ENCODE measurements at regions not wholly inside any gene's neighbourhood (a gene's known extent, or its start where the extent isn't known, plus 50 kb on each side); places are given as distances from the start of the nearest gene placed in this dataset.

GRCh38 chr10:105879401-105879800, 1238.3 kb downstream of the SORCS3 start:
- Histone ChIP-seq H3K9me3 (ENCODE audit: insufficient read depth, low read depth, low read length) (no peaks in the 10 kb centered on the region), H3K9ac (ENCODE audit: low read depth, low read length) (no peak overlapping the region), H3K4me1 (ENCODE audit: insufficient read depth, low read length) (no peaks in the 10 kb centered on the region), H3K27me3 (ENCODE audit: insufficient read depth, low read length) (no peaks in the 10 kb centered on the region), H3K27ac (ENCODE audit: low read depth, low read length) (no peak overlapping the region), H3K4me3 (ENCODE audit: low read length) (no peak overlapping the region), H3K36me3 (ENCODE audit: insufficient read depth, low read length) (no peaks in the 10 kb centered on the region)
- WGBS, result 100% methylated on average over 1 of the region's 1 CpG

DNA sequence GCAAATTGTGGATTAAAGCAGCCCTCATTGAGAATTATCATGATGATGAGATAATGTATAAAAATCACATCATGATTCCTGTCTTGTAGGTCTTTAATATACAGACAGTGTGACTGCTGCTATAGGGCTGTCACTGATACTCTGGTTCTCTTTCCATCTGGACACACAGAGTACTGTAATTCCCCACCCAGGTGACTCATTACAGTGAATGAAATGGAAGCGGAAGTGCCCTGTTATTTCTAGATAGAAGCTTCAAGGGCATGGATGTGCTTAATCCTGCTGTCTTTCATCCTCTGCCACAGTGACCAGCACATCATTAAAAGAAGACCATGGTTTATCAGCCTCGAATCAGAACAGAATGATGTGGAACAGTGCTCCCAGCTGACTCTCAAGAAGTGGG, 1234.0 kb downstream of the SORCS3 start:
- Histone ChIP-seq H3K9ac (ENCODE audit: low read depth, low read length) (no peak overlapping the region), H3K36me3 (ENCODE audit: insufficient read depth, low read length) (no peaks in the 10 kb centered on the region), H3K27ac (ENCODE audit: low read depth, low read length) (no peak overlapping the region), H3K9me3 (ENCODE audit: insufficient read depth, low read depth, low read length) (peaks cover 17% of the 10 kb centered on the region), H3K4me1 (ENCODE audit: insufficient read depth, low read length) (0 out of 2 replicates have a peak, but pooled peaks cover 7% of the 10 kb centered on the region), H3K27me3 (ENCODE audit: insufficient read depth, low read length) (no peaks in the 10 kb centered on the region), H3K4me3 (ENCODE audit: low read length) (no peak overlapping the region)
- 100% methylated on average over 2 of the region's 2 CpGs for WGBS

GRCh38 chr10:105872665-105873064, 1231.6 kb downstream of the SORCS3 start:
- Histone ChIP-seq H3K9ac (ENCODE audit: low read depth, low read length) (no peak overlapping the region), H3K4me1 (ENCODE audit: insufficient read depth, low read length) (0 out of 2 replicates have a peak, but pooled peaks cover 7% of the 10 kb centered on the region), H3K27ac (ENCODE audit: low read depth, low read length) (no peak overlapping the region), H3K36me3 (ENCODE audit: insufficient read depth, low read length) (no peaks in the 10 kb centered on the region), H3K9me3 (ENCODE audit: insufficient read depth, low read depth, low read length) (peaks cover 17% of the 10 kb centered on the region), H3K27me3 (ENCODE audit: insufficient read depth, low read length) (no peaks in the 10 kb centered on the region), H3K4me3 (ENCODE audit: low read length) (no peak overlapping the region)
- WGBS, result 80% methylated on average over 4 of the region's 4 CpGs

- no CpG with 5 or more reads among the region's 1 CpG for WGBS
- Histone ChIP-seq H3K4me3 (ENCODE audit: low read length) (no peak overlapping the region), H3K36me3 (ENCODE audit: insufficient read depth, low read length) (no peaks in the 10 kb centered on the region), H3K27me3 (ENCODE audit: insufficient read depth, low read length) (no peaks in the 10 kb centered on the region), H3K9me3 (ENCODE audit: insufficient read depth, low read depth, low read length) (peaks cover 17% of the 10 kb centered on the region), H3K4me1 (ENCODE audit: insufficient read depth, low read length) (0 out of 2 replicates have a peak, but pooled peaks cover 7% of the 10 kb centered on the region), H3K9ac (ENCODE audit: low read depth, low read length) (no peak overlapping the region), H3K27ac (ENCODE audit: low read depth, low read length) (no peak overlapping the region)
Measured at GRCh38 chr10:105868935-105869334, 1227.8 kb downstream of the SORCS3 start.

DNA sequence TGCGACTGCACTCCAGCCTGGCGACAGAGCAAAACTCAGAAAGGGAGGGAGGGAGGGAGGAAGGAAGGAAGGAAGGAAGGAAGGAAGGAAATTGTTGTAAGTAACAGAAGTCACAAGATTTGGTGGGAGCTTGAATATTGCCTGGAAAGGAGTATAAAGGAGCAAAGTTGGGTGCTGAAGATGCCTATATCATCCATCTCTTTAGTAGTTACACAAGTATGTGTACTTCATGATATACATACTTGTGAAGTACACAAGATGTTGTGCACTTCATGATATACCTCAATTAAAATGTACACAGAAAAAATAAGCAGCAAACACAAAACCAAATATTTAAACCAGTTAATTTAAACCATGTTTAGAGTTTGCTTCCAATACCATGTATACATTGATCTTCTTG, 1223.8 kb downstream of the SORCS3 start:
- Histone ChIP-seq H3K9ac (ENCODE audit: low read depth, low read length) (no peak overlapping the region), H3K27ac (ENCODE audit: low read depth, low read length) (no peak overlapping the region), H3K9me3 (ENCODE audit: insufficient read depth, low read depth, low read length) (no peaks in the 10 kb centered on the region), H3K4me1 (ENCODE audit: insufficient read depth, low read length) (no peaks in the 10 kb centered on the region), H3K36me3 (ENCODE audit: insufficient read depth, low read length) (no peaks in the 10 kb centered on the region), H3K4me3 (ENCODE audit: low read length) (no peak overlapping the region), H3K27me3 (ENCODE audit: insufficient read depth, low read length) (no peaks in the 10 kb centered on the region)
- WGBS, result 89% methylated on average over 2 of the region's 2 CpGs

GRCh38 chr10:105857268-105858264, 1216.5 kb downstream of the SORCS3 start:
- no peak overlapping the region for H3K9ac ChIP-seq (ENCODE audit: low read depth, low read length)
- WGBS, result 95% methylated on average over 4 of the region's 4 CpGs
- no peak overlapping the region for H3K27ac ChIP-seq (ENCODE audit: low read depth, low read length)
- H3K36me3 ChIP-seq (ENCODE audit: insufficient read depth, low read length), result no peaks in the 10 kb centered on the region
- no peaks in the 10 kb centered on the region for H3K27me3 ChIP-seq (ENCODE audit: insufficient read depth, low read length)
- no peaks in the 10 kb centered on the region for H3K9me3 ChIP-seq (ENCODE audit: insufficient read depth, low read depth, low read length)
- no peak overlapping the region for H3K4me3 ChIP-seq (ENCODE audit: low read length)
- no peaks in the 10 kb centered on the region for H3K4me1 ChIP-seq (ENCODE audit: insufficient read depth, low read length)

DNA sequence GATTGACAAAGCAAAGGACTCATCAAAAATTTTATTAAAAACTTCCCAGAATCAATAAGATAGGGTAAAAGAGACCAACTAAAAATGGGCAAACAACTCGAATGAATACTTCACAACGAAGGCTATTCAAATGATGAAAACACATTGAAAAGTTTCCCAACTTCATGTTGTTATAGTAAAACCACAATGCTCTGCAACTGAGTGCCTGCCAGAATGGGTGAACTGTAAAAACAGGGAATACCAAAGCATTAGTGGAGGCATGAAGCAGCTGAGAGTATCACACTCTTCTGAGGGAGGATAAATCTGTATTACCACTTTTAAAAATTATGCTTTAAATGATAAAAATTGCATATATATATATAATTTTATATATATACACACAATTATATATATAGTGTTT, 1214.7 kb downstream of the SORCS3 start:
- Histone ChIP-seq H3K27ac (ENCODE audit: low read depth, low read length) (no peak overlapping the region), H3K9ac (ENCODE audit: low read depth, low read length) (no peak overlapping the region), H3K9me3 (ENCODE audit: insufficient read depth, low read depth, low read length) (no peaks in the 10 kb centered on the region), H3K4me3 (ENCODE audit: low read length) (no peak overlapping the region), H3K36me3 (ENCODE audit: insufficient read depth, low read length) (no peaks in the 10 kb centered on the region), H3K27me3 (ENCODE audit: insufficient read depth, low read length) (no peaks in the 10 kb centered on the region), H3K4me1 (ENCODE audit: insufficient read depth, low read length) (no peaks in the 10 kb centered on the region)
- 81% methylated on average over 2 of the region's 2 CpGs for WGBS

- Histone ChIP-seq H3K27ac (ENCODE audit: low read depth, low read length) (peak overlapping the region; percentile 42; the same call in 1 of the 2 replicates), H3K4me1 (ENCODE audit: insufficient read depth, low read length) (peaks cover 24% of the 10 kb centered on the region), H3K9me3 (ENCODE audit: insufficient read depth, low read depth, low read length) (no peaks in the 10 kb centered on the region), H3K4me3 (ENCODE audit: low read length) (no peak overlapping the region), H3K36me3 (ENCODE audit: insufficient read depth, low read length) (no peaks in the 10 kb centered on the region), H3K27me3 (ENCODE audit: insufficient read depth, low read length) (no peaks in the 10 kb centered on the region), H3K9ac (ENCODE audit: low read depth, low read length) (no peak overlapping the region)
- WGBS, result 88% methylated on average over 12 of the region's 12 CpGs
Measured at GRCh38 chr10:105844676-105845570, 1203.8 kb downstream of the SORCS3 start.

GRCh38 chr10:105844241-105844640, 1203.2 kb downstream of the SORCS3 start:
- peaks cover 24% of the 10 kb centered on the region for H3K4me1 ChIP-seq (ENCODE audit: insufficient read depth, low read length)
- no peaks in the 10 kb centered on the region for H3K9me3 ChIP-seq (ENCODE audit: insufficient read depth, low read depth, low read length)
- H3K4me3 ChIP-seq (ENCODE audit: low read length), result no peak overlapping the region
- no peak overlapping the region; the same call in 1 of the 2 replicates for H3K9ac ChIP-seq (ENCODE audit: low read depth, low read length)
- WGBS, result 58% methylated on average over 4 of the region's 4 CpGs
- no peaks in the 10 kb centered on the region for H3K27me3 ChIP-seq (ENCODE audit: insufficient read depth, low read length)
- no peaks in the 10 kb centered on the region for H3K36me3 ChIP-seq (ENCODE audit: insufficient read depth, low read length)
- peak overlapping the region; percentile 42; the same call in 1 of the 2 replicates for H3K27ac ChIP-seq (ENCODE audit: low read depth, low read length)

GRCh38 chr10:105843786-105844185, 1202.7 kb downstream of the SORCS3 start:
- 100% methylated on average over 3 of the region's 3 CpGs for WGBS
- H3K9me3 ChIP-seq (ENCODE audit: insufficient read depth, low read depth, low read length), result no peaks in the 10 kb centered on the region
- no peaks in the 10 kb centered on the region for H3K36me3 ChIP-seq (ENCODE audit: insufficient read depth, low read length)
- H3K4me3 ChIP-seq (ENCODE audit: low read length), result no peak overlapping the region
- no peak overlapping the region; the same call in 1 of the 2 replicates for H3K27ac ChIP-seq (ENCODE audit: low read depth, low read length)
- peaks cover 24% of the 10 kb centered on the region for H3K4me1 ChIP-seq (ENCODE audit: insufficient read depth, low read length)
- H3K9ac ChIP-seq (ENCODE audit: low read depth, low read length), result no peak overlapping the region; the same call in 1 of the 2 replicates
- H3K27me3 ChIP-seq (ENCODE audit: insufficient read depth, low read length), result no peaks in the 10 kb centered on the region

All from HUES64 (cell line).